ENCODE measurements at regions not wholly inside any gene's neighbourhood (a gene's known extent, or its start where the extent isn't known, plus 50 kb on each side); places are given as distances from the start of the nearest gene placed in this dataset.

- no peak for TF ChIP-seq CTCF (conservative IDR thresholded peaks at IDR 0.05; ENCODE audit: low read length)
- no peak for TF ChIP-seq EZH2phosphoT487 (IDR thresholded peaks at IDR 0.05; ENCODE audit: borderline replicate concordance, low read depth, low read length)
These were observed 468.2 kb downstream of the NTRK2 start for GRCh38 chr9:85137696-85138095.
